WTC11 (cell line): ENCODE measurements at regions not wholly inside any gene's neighbourhood (a gene's known extent, or its start where the extent isn't known, plus 50 kb on each side); places are given as distances from the start of the nearest gene placed in this dataset.

ENCODE experiments used
- ATAC-seq: fragments of 200-7000 bp; cut with Tn5 transposase; 2 replicates; pipeline ENCODE4 v1.10.0; 2021; ENCODE audit warnings: mild to moderate bottlenecking, moderate library complexity
- CTCF ChIA-PET: fragments of 300-600 bp; sonication (Branson Sonifier 250); formaldehyde crosslinking; loops from one replicate; lab custom pipeline; 2021; ENCODE audit warnings: antibody characterized with exemption; lab: Charles Lee
- POLR2A ChIA-PET: fragments of 350-600 bp; sonication (Branson Sonifier 250); formaldehyde crosslinking; loops from one replicate; lab custom pipeline; 2021; ENCODE audit warnings: antibody characterized with exemption; lab: Charles Lee
- DNase-seq: peaks from one replicate; pipeline ENCODE4 v3.0.0; 2021; ENCODE audit warnings: low spot score
- H3K27ac Mint-ChIP-seq: 2 replicates; pipeline ENCODE4 v1.8.0; 2021; ENCODE audit warnings: mixed read lengths
- H3K27me3 Mint-ChIP-seq: 2 replicates; pipeline ENCODE4 v1.8.0; 2021; ENCODE audit warnings: low read depth, mild to moderate bottlenecking, moderate library complexity, mixed read lengths
- H3K36me3 Mint-ChIP-seq: 2 replicates; pipeline ENCODE4 v1.8.0; 2021; ENCODE audit warnings: mixed read lengths
- H3K4me1 Mint-ChIP-seq: 2 replicates; pipeline ENCODE4 v1.8.0; 2022; ENCODE audit warnings: mixed read lengths
- H3K4me3 Mint-ChIP-seq: 2 replicates; pipeline ENCODE4 v1.8.0; 2021; ENCODE audit warnings: mild to moderate bottlenecking, moderate library complexity, mixed read lengths
- H3K9me3 Mint-ChIP-seq: 2 replicates; pipeline ENCODE4 v1.8.0; 2021; ENCODE audit warnings: mixed read lengths
- ATF1 ChIP-seq: sonication (generic); formaldehyde crosslinking; IDR thresholded peaks from 2 replicates; pipeline ENCODE4 v1.8.1; 2023; ENCODE audit warnings: mild to moderate bottlenecking, moderate library complexity, missing genetic modification reagents
- ATF3 ChIP-seq: sonication (generic); formaldehyde crosslinking; conservative IDR thresholded peaks from 2 replicates; pipeline ENCODE4 v1.8.1; 2022; ENCODE audit warnings: mild to moderate bottlenecking, missing genetic modification reagents
- CBFB ChIP-seq: sonication (generic); formaldehyde crosslinking; IDR thresholded peaks from 2 replicates; pipeline ENCODE4 v1.8.1; 2022; ENCODE audit warnings: mild to moderate bottlenecking, low read depth, missing genetic modification reagents
- NFYB ChIP-seq: sonication (generic); formaldehyde crosslinking; conservative IDR thresholded peaks from 2 replicates; pipeline ENCODE4 v1.8.0; 2022; ENCODE audit warnings: low read depth, missing genetic modification reagents
- NR2C2 ChIP-seq: sonication (generic); formaldehyde crosslinking; IDR thresholded peaks from 2 replicates; pipeline ENCODE4 v1.8.0; 2022; ENCODE audit warnings: mild to moderate bottlenecking, missing genetic modification reagents
- OVOL2 ChIP-seq: fragments of 250-450 bp; sonication (Bioruptor Pico); IDR thresholded peaks from 2 replicates; pipeline ENCODE4 v1.9.0; 2021; ENCODE audit warnings: mild to moderate bottlenecking, borderline replicate concordance
- PREB ChIP-seq: sonication (generic); formaldehyde crosslinking; IDR thresholded peaks from 2 replicates; pipeline ENCODE4 v1.8.1; 2022; ENCODE audit warnings: mild to moderate bottlenecking, missing genetic modification reagents, moderate library complexity, borderline replicate concordance
- SMAD3 ChIP-seq: sonication (generic); formaldehyde crosslinking; IDR thresholded peaks from 2 replicates; pipeline ENCODE4 v1.8.0; 2022; ENCODE audit warnings: missing genetic modification reagents, mild to moderate bottlenecking, borderline replicate concordance
- ZNF396 ChIP-seq: fragments of 250-450 bp; sonication (Bioruptor Pico); IDR thresholded peaks from 2 replicates; pipeline ENCODE4 v1.8.0; 2021; ENCODE audit warnings: mild to moderate bottlenecking, moderate library complexity, borderline replicate concordance
- ZNF512 ChIP-seq: sonication (generic); formaldehyde crosslinking; IDR thresholded peaks from 2 replicates; pipeline ENCODE4 v1.8.1; 2022; ENCODE audit warnings: missing genetic modification reagents, borderline replicate concordance
- TF ChIP-seq, protein P1 (sequence below): sonication (generic); formaldehyde crosslinking; IDR thresholded peaks from 2 replicates; pipeline ENCODE4 v1.8.1; 2022; ENCODE audit warnings: low read depth, mild to moderate bottlenecking, moderate library complexity, missing genetic modification reagents, borderline replicate concordance
- TF ChIP-seq, protein P2 (sequence below): sonication (generic); formaldehyde crosslinking; IDR thresholded peaks from 2 replicates; pipeline ENCODE4 v1.8.1; 2023; ENCODE audit warnings: mild to moderate bottlenecking, missing genetic modification reagents, moderate library complexity
- TF ChIP-seq, protein P3 (sequence below): fragments of 250-450 bp; sonication (Bioruptor Pico); IDR thresholded peaks from 2 replicates; pipeline ENCODE4 v1.9.0; 2021; ENCODE audit warnings: mild to moderate bottlenecking
- TF ChIP-seq, protein P4 (sequence below): sonication (generic); formaldehyde crosslinking; IDR thresholded peaks from 2 replicates; pipeline ENCODE4 v1.8.0; 2023; ENCODE audit warnings: missing genetic modification reagents, mild to moderate bottlenecking, borderline replicate concordance
- TF ChIP-seq, protein P5 (sequence below): sonication (generic); formaldehyde crosslinking; IDR thresholded peaks from 2 replicates; pipeline ENCODE4 v1.8.1; 2023; ENCODE audit warnings: mild to moderate bottlenecking, missing genetic modification reagents
- TF ChIP-seq, protein P6 (sequence below): sonication (generic); formaldehyde crosslinking; IDR thresholded peaks from 2 replicates; pipeline ENCODE4 v1.8.1; 2023; ENCODE audit warnings: mild to moderate bottlenecking, missing genetic modification reagents, moderate library complexity

DNA sequence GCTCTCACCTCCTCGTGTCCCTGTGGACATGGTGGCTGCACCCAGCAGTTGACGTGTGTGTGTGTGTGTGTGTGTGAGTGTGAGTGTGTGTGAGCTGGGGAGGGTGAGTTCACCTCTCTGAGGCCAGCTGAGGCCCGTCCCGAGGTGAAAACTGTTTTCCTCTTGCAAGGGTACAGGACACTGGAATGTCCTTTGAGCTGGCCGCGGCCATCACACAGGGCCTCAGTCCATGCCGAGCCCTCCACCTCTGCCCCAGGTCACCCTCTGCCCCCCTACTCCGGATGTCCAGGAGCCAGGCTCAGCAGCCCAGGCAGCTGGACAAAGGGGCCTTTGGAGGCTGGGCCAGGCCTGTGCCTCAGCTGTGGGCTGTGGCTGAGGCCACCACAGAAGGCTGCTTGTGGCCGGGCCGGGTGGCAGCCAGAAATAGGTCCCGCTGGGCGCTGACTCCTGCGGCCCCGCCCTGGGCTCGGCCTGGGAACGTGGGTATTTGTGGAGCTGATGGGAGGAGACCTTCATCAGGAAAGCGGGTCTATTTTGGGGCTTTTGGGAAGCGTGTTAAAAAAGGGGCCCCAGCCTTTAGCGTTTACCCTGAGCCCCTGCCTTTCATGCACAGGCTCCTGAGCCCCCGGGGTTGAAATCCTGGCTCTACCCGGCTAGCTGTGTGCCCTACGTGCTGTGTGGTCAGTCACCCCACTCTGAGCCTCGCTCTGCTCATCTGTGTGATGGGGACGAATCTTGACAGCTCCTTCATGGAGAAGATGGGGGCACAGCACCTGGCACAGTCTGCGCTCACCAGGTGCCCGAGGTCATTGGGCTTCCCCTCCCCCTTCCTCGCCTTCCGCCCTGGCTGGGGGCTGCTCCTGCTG lies 75.1 kb upstream of the IER5L start:
- peaks cover 9% of the 10 kb centered on the region for H3K9me3 Mint-ChIP-seq
- TF ChIP-seq ATF1 (no peak), OVOL2 (no peak), NFYB (CRISPR knock-in tag) (no peak), SMAD3 (no peak), CBFB (no peak), NR2C2 (CRISPR knock-in tag) (no peak), ZNF512 (no peak), ATF3 (no peak), PREB (CRISPR knock-in tag) (no peak), ZNF396 (CRISPR knock-in tag) (no peak)
- TF ChIP-seq, protein P1, sequence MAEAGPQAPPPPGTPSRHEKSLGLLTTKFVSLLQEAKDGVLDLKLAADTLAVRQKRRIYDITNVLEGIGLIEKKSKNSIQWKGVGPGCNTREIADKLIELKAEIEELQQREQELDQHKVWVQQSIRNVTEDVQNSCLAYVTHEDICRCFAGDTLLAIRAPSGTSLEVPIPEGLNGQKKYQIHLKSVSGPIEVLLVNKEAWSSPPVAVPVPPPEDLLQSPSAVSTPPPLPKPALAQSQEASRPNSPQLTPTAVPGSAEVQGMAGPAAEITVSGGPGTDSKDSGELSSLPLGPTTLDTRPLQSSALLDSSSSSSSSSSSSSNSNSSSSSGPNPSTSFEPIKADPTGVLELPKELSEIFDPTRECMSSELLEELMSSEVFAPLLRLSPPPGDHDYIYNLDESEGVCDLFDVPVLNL (CRISPR knock-in tag), result no peak
- TF ChIP-seq, protein P2, sequence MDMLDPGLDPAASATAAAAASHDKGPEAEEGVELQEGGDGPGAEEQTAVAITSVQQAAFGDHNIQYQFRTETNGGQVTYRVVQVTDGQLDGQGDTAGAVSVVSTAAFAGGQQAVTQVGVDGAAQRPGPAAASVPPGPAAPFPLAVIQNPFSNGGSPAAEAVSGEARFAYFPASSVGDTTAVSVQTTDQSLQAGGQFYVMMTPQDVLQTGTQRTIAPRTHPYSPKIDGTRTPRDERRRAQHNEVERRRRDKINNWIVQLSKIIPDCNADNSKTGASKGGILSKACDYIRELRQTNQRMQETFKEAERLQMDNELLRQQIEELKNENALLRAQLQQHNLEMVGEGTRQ (CRISPR knock-in tag), result no peak
- TF ChIP-seq, protein P3, sequence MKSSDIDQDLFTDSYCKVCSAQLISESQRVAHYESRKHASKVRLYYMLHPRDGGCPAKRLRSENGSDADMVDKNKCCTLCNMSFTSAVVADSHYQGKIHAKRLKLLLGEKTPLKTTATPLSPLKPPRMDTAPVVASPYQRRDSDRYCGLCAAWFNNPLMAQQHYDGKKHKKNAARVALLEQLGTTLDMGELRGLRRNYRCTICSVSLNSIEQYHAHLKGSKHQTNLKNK (CRISPR knock-in tag), result no peak
- TF ChIP-seq, protein P4, sequence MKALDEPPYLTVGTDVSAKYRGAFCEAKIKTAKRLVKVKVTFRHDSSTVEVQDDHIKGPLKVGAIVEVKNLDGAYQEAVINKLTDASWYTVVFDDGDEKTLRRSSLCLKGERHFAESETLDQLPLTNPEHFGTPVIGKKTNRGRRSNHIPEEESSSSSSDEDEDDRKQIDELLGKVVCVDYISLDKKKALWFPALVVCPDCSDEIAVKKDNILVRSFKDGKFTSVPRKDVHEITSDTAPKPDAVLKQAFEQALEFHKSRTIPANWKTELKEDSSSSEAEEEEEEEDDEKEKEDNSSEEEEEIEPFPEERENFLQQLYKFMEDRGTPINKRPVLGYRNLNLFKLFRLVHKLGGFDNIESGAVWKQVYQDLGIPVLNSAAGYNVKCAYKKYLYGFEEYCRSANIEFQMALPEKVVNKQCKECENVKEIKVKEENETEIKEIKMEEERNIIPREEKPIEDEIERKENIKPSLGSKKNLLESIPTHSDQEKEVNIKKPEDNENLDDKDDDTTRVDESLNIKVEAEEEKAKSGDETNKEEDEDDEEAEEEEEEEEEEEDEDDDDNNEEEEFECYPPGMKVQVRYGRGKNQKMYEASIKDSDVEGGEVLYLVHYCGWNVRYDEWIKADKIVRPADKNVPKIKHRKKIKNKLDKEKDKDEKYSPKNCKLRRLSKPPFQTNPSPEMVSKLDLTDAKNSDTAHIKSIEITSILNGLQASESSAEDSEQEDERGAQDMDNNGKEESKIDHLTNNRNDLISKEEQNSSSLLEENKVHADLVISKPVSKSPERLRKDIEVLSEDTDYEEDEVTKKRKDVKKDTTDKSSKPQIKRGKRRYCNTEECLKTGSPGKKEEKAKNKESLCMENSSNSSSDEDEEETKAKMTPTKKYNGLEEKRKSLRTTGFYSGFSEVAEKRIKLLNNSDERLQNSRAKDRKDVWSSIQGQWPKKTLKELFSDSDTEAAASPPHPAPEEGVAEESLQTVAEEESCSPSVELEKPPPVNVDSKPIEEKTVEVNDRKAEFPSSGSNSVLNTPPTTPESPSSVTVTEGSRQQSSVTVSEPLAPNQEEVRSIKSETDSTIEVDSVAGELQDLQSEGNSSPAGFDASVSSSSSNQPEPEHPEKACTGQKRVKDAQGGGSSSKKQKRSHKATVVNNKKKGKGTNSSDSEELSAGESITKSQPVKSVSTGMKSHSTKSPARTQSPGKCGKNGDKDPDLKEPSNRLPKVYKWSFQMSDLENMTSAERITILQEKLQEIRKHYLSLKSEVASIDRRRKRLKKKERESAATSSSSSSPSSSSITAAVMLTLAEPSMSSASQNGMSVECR (CRISPR knock-in tag), result no peak
- TF ChIP-seq, protein P5, sequence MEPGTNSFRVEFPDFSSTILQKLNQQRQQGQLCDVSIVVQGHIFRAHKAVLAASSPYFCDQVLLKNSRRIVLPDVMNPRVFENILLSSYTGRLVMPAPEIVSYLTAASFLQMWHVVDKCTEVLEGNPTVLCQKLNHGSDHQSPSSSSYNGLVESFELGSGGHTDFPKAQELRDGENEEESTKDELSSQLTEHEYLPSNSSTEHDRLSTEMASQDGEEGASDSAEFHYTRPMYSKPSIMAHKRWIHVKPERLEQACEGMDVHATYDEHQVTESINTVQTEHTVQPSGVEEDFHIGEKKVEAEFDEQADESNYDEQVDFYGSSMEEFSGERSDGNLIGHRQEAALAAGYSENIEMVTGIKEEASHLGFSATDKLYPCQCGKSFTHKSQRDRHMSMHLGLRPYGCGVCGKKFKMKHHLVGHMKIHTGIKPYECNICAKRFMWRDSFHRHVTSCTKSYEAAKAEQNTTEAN (CRISPR knock-in tag), result no peak
- TF ChIP-seq, protein P6, sequence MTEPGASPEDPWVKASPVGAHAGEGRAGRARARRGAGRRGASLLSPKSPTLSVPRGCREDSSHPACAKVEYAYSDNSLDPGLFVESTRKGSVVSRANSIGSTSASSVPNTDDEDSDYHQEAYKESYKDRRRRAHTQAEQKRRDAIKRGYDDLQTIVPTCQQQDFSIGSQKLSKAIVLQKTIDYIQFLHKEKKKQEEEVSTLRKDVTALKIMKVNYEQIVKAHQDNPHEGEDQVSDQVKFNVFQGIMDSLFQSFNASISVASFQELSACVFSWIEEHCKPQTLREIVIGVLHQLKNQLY, result no peak
- H3K4me3 Mint-ChIP-seq, result no peak overlapping the region
- peaks cover 25% of the 10 kb centered on the region for H3K27me3 Mint-ChIP-seq
- no peaks in the 10 kb centered on the region for H3K36me3 Mint-ChIP-seq
- ChIA-PET POLR2A (no interaction called here), CTCF (interaction anchor here (0.6 to 2.2 kb wide), 6 partner anchors 16 to 114 kb away, joined by 3 to 9 read pairs (median 4); no protein-coding TSS in a partner anchor)
- no peak for ATAC-seq
- DNase-seq, result no peak
- no peak overlapping the region for H3K27ac Mint-ChIP-seq
- H3K4me1 Mint-ChIP-seq, result peaks cover 29% of the 10 kb centered on the region
